ENCODE measurements at regions not wholly inside any gene's neighbourhood (a gene's known extent, or its start where the extent isn't known, plus 50 kb on each side); places are given as distances from the start of the nearest gene placed in this dataset.

DNA sequence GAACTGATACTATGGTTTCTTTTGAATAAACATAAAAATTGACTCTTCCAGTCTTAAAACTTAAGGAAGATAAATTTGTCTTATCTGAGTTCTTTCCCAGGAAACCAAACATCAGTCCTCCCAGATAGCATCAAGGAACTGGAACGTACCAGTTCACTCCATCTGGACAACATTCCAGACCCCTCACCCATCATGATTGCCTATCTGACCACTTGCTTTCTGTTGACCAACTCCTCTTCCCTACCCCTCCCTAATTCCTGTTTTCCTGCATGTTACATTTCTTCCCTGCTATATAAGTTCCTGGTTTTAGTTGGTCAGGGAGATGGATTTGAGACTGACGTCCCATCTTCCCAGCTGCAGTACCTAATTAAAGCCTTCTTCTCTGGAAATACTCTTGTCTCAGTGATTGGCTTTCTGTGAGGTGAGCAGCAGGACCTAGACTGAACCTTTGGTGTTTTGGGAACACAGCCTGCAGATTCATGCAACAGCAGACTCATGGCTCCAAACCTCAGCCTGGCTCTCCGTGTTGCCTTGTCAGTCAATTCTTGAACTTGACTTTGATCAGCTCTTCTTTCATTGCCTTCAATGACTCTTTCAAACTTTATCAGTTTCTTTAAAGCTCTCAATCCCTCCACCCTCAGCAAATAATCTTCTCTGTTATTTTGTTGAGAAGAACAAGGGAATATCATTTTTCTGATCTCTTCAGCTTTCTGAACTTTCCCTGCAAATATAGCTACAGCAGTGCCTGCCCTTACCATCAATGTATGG lies 123.6 kb downstream of the RPL22L1 start:
- Histone ChIP-seq H2AFZ (ENCODE audit: low read length) (no peak overlapping the region), H4K8ac (ENCODE audit: extremely low read depth, insufficient read depth, low read length) (no peak overlapping the region), H2BK20ac (ENCODE audit: low read length) (no peak overlapping the region), H3K36me3 (ENCODE audit: control insufficient read depth in 2 of 4, insufficient read depth in 4 of 4, low read length in 3 of 4) (0 out of 8 replicates have a peak, but pooled peaks cover 0 to 2% (median 0%) of the 10 kb centered on the region in 4 experiments), H4K5ac (ENCODE audit: insufficient read length, low read depth, low read length) (no peak overlapping the region), H3K79me1 (ENCODE audit: low read depth, low read length) (no peaks in the 10 kb centered on the region), H3K4ac (replicated peaks; ENCODE audit: insufficient read length, low read depth, low read length) (no peak overlapping the region), H3K27ac (ENCODE audit: low read depth, low read length) (no peak overlapping the region), H3K9me3 (ENCODE audit: insufficient read depth in 2 of 2, low read depth in 1 of 2, low read length in 1 of 2) (peaks cover 10% of the 10 kb centered on the region in 2 experiments; a peak in 3 of 4 replicates), H3K27me3 (replicated peaks in 1 of 4; ENCODE audit: control insufficient read depth in 3 of 4, extremely low read depth in 1 of 4, insufficient read depth in 3 of 4, low read length in 3 of 4) (no peaks in the 10 kb centered on the region), H3K79me2 (ENCODE audit: control insufficient read depth in 1 of 2, insufficient read depth in 2 of 2, low read length in 2 of 2) (no peaks in the 10 kb centered on the region), H4K20me1 (replicated peaks in 1 of 2; ENCODE audit: control insufficient read depth in 1 of 2, insufficient read depth in 2 of 2, low read length in 2 of 2) (no peaks in the 10 kb centered on the region), H2AK5ac (ENCODE audit: low read depth, low read length) (no peak overlapping the region), H3K4me1 (replicated peaks in 1 of 4; ENCODE audit: control insufficient read depth in 3 of 4, insufficient read depth in 4 of 4, low read length in 3 of 4) (no peaks in the 10 kb centered on the region), H3K23ac (ENCODE audit: insufficient read length) (no peak overlapping the region), H3K56ac (replicated peaks; ENCODE audit: insufficient read length, low read depth, low read length) (no peak overlapping the region), H2BK12ac (ENCODE audit: low read depth, low read length) (no peak overlapping the region), H2BK120ac (replicated peaks; ENCODE audit: low read depth, low read length) (no peak overlapping the region), H3K4me3 (ENCODE audit: extremely low read depth in 1 of 4, insufficient read depth in 2 of 4, low read depth in 3 of 4, low read length in 4 of 4) (no peak overlapping the region), H2BK15ac (ENCODE audit: low read length) (no peak overlapping the region), H3K18ac (ENCODE audit: extremely low read depth, low read length) (no peak overlapping the region), H4K91ac (replicated peaks; ENCODE audit: insufficient read length, low read length) (no peak overlapping the region), H3K23me2 (ENCODE audit: low read depth, low read length) (no peaks in the 10 kb centered on the region), H2BK5ac (ENCODE audit: low read depth, low read length) (no peak overlapping the region), H3K14ac (ENCODE audit: insufficient read length) (no peak overlapping the region), H3K9ac (replicated peaks in 1 of 4; ENCODE audit: extremely low read depth in 1 of 4, low read depth in 3 of 4, low read length in 3 of 4) (no peak overlapping the region), H3K4me2 (ENCODE audit: insufficient read depth in 1 of 2, low read depth in 2 of 2, low read length in 2 of 2) (no peak overlapping the region)
- FAIRE-seq (no peak), DNase-seq (ENCODE audit: low read depth in 1 of 2, low spot score in 2 of 2) (no peak)
- POLR2A ChIA-PET (ENCODE audit: partially characterized antibody): no interaction called here
- CTCF ChIA-PET (ENCODE audit: partially characterized antibody): interaction anchor here (0.9 to 1.5 kb wide), 5 partner anchors 14 to 333 kb away, joined by 3 to 4 read pairs (median 3); no protein-coding TSS in a partner anchor
- WGBS, 2 experiments (ENCODE audit: extremely low coverage in 1 of 2, insufficient coverage in 1 of 2, insufficient read length in 1 of 2, insufficient replicate concordance in 2 of 2, low coverage in 1 of 2, low lambda C conversion rate in 2 of 2, missing lambda C conversion rate in 1 of 2): 92% methylated on average over 3 of the region's 3 CpGs; no CpG with 5 or more reads in 1 of the 2 experiments
- TF ChIP-seq TAF1 (IDR thresholded peaks at IDR 0.05; ENCODE audit: low read depth, low read length) (no peak), CBX5 (IDR thresholded peaks at IDR 0.05; ENCODE audit: low read depth, low read length) (no peak)
